AG08395 (cell line): ENCODE measurements at regions not wholly inside any gene's neighbourhood (a gene's known extent, or its start where the extent isn't known, plus 50 kb on each side); places are given as distances from the start of the nearest gene placed in this dataset.
"Not testable (repeated sequence)": the region's sequence is repeated elsewhere in the genome, so short reads cannot be mapped to it uniquely, and the experiment has no call there.

Experiments used
- DNase-seq: peaks from one replicate; pipeline ENCODE4 v3.0.0; 2012; ENCODE audit warnings: mixed read lengths, low spot score

GRCh38 chr13:100811928-100812327, 137.3 kb upstream of the TMTC4 start:
- DNase-seq: no peak

GRCh38 chr13:100811024-100811865, 136.7 kb upstream of the TMTC4 start:
- DNase-seq: no peak

DNA sequence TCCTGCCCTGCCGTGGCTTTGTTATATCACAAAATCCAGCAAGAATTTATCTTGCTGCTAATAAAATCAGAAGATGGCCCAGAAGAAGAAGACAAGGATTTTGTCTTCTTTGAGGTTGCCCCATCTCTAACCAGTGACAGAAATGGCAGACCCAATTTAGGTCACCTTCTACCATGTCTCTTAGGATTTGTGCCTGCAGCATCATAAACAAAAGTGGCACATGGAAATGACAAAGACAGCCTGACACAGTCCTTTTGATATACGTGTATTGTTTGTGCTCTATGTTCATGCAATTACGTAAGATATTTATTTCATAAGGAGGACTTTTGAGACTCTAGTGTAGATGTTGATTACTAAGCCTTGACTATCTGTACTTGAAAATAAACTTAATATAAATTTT, 135.9 kb upstream of the TMTC4 start:
- DNase-seq: no peak

GRCh38 chr13:100809856-100810255, 135.3 kb upstream of the TMTC4 start:
- no peak for DNase-seq

DNA sequence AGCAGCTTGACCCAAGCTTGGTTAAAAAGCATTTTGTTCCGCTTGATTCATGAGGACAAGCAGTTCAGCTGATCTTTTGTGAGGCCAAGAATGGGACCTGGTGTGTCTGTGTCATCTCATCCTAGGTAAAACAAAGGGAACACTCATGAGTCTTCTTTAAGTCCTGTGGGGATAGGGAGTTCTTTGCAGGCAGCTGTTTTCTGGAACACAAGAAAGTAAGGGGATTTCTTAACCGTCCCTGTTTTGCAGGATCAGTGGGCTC, 134.5 kb upstream of the TMTC4 start:
- no peak for DNase-seq

- DNase-seq: no peak
Measured at GRCh38 chr13:100808330-100809128, 133.9 kb upstream of the TMTC4 start.

- DNase-seq: no peak
Measured at GRCh38 chr13:100803091-100803490, 128.5 kb upstream of the TMTC4 start.

DNA sequence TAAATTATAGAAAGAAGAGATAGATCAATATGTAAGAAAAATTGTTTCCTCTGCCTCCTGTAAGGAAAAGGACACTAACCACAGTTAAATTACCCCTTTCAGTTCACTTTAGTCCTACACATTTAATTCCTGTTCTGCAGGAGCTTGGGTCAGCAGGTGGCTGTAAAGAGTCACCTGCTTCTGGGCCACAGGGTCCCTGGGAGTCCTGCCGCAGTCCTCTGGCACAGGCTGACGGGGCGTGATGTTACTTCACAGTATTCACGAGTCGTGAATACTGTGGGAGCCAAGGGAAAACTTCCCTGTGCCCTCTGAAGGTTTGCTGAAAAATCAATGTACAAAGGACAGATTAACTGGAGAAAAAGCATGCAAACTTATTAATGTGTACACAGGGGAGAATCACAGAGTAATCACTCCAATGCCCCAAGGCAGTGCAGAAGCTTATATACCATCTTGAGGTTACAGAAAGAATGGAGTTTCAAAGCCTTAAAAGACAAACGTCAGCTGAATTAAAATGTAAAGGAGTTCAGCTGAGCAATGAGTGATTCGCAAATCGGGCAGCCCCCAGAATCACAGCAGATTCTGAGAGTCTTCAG, 125.8 kb upstream of the TMTC4 start:
- DNase-seq: no peak

DNA sequence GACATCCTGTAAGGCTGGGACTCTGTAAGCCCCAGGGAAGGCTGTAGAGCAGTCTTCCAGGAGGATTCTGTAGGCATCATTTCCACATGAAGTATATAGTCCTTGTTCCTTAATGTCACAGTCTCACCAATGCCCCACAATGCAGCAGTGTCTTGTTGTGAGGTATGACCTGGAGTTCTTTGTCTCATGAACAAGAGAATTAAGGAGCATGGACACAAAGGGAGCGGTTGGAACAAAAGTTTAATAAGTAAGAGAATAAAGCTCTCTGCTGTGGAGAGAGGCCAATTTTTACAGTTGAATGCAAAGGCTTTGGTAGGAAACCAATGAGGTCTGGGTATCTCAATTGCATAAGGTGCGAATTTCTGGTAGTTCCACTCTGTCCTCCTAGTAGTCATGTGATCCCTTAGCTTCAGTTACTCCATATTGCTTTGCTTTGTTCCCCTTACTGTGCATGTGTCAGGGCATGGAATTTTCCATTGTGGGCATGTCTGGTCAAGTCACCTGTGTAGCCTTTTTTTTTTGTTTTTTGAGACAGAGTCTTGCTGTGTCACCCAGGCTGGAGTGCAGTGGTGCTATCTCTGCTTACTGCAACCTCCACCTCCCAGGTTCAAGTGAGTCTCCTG, 124.3 kb upstream of the TMTC4 start:
- no peak for DNase-seq

- no peak for DNase-seq
Measured at GRCh38 chr13:100797921-100798320, 123.3 kb upstream of the TMTC4 start.

DNA sequence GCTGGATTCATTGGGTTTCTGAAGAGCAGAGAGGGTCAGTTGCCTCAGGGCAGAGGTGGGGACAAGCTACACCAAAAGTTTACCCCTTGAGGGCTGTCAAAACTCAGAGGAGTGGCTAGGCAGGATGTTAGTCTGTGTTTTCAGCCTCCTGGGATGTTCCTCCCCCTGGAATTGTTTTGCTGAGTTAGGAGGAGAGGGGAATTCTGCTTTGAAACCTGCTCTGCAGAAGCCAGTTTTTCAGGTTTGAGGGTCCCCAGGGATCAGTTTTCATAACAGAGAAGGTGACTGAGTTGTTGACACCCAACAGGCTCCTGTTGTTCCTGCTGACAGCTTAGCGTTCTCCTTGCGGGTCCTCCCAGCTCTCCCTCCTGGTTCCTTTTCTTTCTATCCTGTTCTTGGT, 121.9 kb upstream of the TMTC4 start:
- DNase-seq: no peak

DNA sequence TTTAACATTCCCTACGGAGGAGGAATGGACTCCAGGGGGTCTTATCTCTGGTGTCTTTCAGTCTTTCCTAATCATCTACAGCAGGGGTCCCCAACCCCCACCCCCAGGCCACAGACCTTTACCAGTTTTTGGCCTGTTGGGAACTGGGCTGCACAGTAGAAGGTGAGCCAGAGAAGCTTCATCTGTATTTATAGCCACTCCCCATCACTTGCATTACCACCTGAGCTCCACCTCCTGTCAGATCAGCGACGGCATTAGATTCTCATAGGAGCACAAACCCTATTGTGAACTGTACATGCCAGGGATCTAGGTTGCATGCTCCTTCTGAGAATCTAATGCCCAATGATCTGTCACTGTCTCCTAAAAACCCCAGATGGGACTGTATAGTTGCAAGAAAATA, 120.0 kb upstream of the TMTC4 start:
- no peak for DNase-seq

- no peak for DNase-seq
Measured at GRCh38 chr13:100790405-100790804, 115.8 kb upstream of the TMTC4 start.

DNA sequence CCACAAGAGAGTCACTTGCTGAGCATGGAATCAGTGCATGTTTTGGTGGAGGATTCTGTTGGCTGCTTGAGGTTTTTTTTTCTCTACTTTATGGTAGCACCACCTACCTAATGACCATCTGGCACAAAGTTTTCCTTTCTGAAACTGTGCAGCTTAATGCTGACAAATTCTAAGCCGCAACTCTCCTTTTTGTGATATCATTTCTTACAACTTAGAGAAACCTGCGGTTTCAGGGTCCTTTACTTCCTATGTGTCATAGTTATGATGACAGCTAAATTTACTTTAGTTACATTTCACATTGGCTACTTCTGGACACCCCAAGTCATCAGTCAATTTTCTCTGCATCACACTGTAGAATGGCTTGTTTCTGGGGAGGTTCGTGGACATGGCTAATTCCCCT, 115.4 kb upstream of the TMTC4 start:
- no peak for DNase-seq

- peak; percentile 20 for DNase-seq
Measured at GRCh38 chr13:100789481-100789880, 114.9 kb upstream of the TMTC4 start.

DNA sequence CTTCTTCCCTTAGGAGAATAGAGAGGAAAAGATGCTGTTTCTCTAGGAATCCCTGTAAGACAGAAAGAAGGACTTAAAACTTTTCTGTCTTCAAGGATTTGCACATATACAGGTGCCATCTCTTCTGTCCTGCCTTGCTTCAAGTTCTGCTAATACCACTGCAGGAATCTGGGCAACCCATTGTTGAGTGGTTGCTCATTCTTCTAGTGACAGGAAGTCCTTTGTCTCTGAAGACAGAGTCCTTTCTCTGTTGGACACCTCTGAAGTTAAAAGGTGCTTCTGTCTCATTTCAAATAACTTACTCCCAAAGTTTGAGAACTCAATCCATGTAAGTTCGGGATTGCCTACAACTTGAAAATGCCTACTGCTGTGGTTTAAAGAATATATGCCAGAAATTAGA, 114.4 kb upstream of the TMTC4 start:
- DNase-seq: no peak

DNA sequence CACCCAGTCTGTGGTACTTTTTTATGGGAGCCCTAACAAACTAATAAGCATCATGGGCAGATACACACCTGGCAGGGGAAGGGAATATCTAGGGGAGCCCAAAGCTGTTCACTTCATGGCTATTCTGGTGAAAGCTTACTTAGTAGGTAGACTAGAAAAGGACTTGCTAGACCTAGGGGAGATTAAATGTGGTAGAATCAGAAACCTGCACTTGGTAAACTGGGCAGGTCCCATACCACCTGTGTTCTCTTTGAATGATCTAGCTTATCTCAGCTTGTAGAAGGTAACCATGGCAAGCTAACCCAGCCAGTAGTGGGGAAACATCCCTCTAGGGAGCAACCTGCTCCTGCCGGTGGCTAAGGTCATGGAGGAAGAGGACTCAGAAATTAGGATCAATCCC, 113.9 kb upstream of the TMTC4 start:
- DNase-seq: no peak

DNA sequence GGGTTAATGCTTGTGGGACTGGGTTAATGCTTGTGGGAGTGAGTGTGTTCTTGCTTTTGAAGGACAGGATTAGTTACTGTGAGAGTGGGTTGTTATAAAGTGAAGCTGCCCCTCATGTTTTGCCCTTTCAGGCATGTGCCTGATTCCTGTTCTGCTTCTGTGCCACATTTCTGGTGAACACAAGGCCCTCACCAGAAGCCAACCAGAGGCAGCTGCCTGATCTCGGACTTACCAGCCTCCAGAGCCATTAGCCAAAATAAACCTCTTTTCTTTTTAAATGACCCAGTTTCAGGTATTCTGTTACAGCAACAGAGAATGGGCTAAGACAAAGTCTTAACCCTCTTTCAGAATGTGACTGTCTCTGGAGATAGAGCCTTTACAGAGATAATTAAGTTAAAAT, 113.3 kb upstream of the TMTC4 start:
- DNase-seq: no peak

GRCh38 chr13:100776686-100777085, 102.1 kb upstream of the TMTC4 start:
- DNase-seq: not testable (repeated sequence)

DNA sequence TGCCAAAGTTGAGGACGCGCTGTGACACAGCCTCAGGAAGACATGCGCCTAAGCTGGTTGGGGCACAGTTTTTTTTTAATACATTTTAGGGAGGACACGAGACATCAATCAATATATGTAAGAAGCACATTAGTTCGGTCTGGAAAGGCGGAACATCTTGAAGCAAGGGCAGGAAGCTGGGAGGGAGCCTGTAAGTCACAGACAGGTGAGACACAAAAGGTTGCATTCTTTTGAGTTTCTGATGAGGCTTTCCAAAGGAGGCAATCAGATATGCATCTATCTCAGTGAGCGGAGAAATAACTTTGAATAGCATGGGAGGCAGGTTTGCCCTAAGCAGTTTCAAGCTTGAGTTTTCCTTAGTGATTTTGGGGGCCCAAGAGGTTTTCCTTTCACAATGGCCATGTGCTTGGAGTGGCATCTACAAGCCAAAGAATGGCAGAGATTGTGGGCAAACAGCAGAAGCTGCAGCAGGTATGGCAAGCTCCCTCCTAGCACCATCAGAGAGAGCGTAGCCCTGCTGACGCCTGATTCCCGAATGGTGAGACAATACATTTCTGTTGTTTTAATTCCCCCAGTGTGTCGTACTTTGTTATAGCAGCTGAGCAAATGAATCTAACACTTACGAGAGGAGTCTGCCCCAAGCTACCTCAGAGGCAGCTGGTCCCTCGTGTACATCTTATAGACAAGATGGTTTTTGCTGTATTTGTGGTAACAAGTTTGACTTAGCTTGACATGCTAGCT, 99.5 kb upstream of the TMTC4 start:
- no peak for DNase-seq

DNA sequence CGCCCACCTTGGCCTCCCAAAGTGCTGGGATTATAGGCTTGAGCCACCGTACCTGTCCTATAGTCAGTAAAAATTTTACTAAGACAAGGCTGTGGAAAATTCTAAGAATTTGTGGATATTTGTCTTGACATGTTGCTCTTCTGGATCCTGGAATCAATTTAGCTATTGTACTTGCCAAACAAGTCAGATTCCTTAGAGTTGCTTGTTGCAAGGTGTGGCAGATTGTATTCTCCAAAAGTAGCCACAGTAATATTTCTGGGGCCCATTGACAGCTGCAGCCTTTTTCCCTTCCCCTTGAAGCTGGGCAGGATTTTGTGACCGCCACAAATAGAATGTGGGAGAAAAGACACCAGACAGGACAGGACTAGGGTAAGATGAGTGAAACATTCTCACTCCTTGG, 98.8 kb upstream of the TMTC4 start:
- no peak for DNase-seq

GRCh38 chr13:100767192-100767591, 92.6 kb upstream of the TMTC4 start:
- no peak for DNase-seq
